Endometrial microvascular endothelial cells (primary cell): ENCODE measurements at regions not wholly inside any gene's neighbourhood (a gene's known extent, or its start where the extent isn't known, plus 50 kb on each side); places are given as distances from the start of the nearest gene placed in this dataset.
"Not testable (repeated sequence)": the region's sequence is repeated elsewhere in the genome, so short reads cannot be mapped to it uniquely, and the experiment has no call there.

ENCODE experiments used
- in situ Hi-C: cut with HindIII; loops from 2 replicates; pipeline ENCODE4 v1.10.0; 2017; ENCODE audit warnings: low sequenced_read_pairs, low pct_unique_long_range_greater_than_20kb; ENCODE audit errors: inconsistent ontology term

GRCh38 chr6:170045981-170046667 is 244.8 kb downstream of the DLL1 start:
- in situ Hi-C loops = no loop called here

GRCh38 chr6:170045563-170045960 is 245.3 kb downstream of the DLL1 start:
- in situ Hi-C loops = no loop called here

- in situ Hi-C loops = no loop called here
Observed at GRCh38 chr6:170044836-170045562, 245.9 kb downstream of the DLL1 start.

GRCh38 chr6:170043881-170044790 is 246.7 kb downstream of the DLL1 start:
- in situ Hi-C loops = no loop called here

GRCh38 chr6:170043150-170043819 is 247.6 kb downstream of the DLL1 start:
- in situ Hi-C loops = no loop called here

- in situ Hi-C loops = no loop called here
Observed at GRCh38 chr6:170042596-170043118, 248.2 kb downstream of the DLL1 start.

- in situ Hi-C loops = no loop called here
Observed at GRCh38 chr6:170042123-170042522, 248.8 kb downstream of the DLL1 start.

- in situ Hi-C loops = no loop called here
Observed at GRCh38 chr6:170041526-170041925, 249.4 kb downstream of the DLL1 start.

GRCh38 chr6:170040906-170041305 is 250.0 kb downstream of the DLL1 start:
- in situ Hi-C loops = no loop called here

GRCh38 chr6:170040115-170040500 is 250.8 kb downstream of the DLL1 start:
- in situ Hi-C loops = no loop called here

GRCh38 chr6:170039156-170040114 is 251.4 kb downstream of the DLL1 start:
- in situ Hi-C loops = no loop called here

GRCh38 chr6:170038708-170039107 is 252.2 kb downstream of the DLL1 start:
- in situ Hi-C loops = no loop called here

GRCh38 chr6:170038251-170038650 is 252.6 kb downstream of the DLL1 start:
- in situ Hi-C loops = no loop called here

GRCh38 chr6:170037541-170038250 is 253.2 kb downstream of the DLL1 start:
- in situ Hi-C loops = no loop called here

GRCh38 chr6:170036916-170037315 is 254.0 kb downstream of the DLL1 start:
- in situ Hi-C loops = no loop called here

- in situ Hi-C loops = not testable (repeated sequence)
Observed at GRCh38 chr6:170036367-170036766, 254.5 kb downstream of the DLL1 start.

GRCh38 chr6:170035901-170036304 is 255.0 kb downstream of the DLL1 start:
- in situ Hi-C loops = no loop called here
